Subcutaneous abdominal adipose tissue (tissue), 5 donors: ENCODE measurements at regions not wholly inside any gene's neighbourhood (a gene's known extent, or its start where the extent isn't known, plus 50 kb on each side); places are given as distances from the start of the nearest gene placed in this dataset.

Experiments used
- H3K27ac ChIP-seq: one replicate; pipeline ENCODE4 v1.7.0; 2013; ENCODE audit warnings: low read depth, mild to moderate bottlenecking, inconsistent platforms, low read length, moderate library complexity
- H3K27me3 ChIP-seq, 5 donors: one replicate each; pipeline ENCODE4 v1.7.0; 2013; ENCODE audit warnings: low read length in 5 of 5, inconsistent platforms in 1 of 5; ENCODE audit not compliant: control insufficient read depth in 5 of 5, insufficient read depth in 4 of 5
- H3K36me3 ChIP-seq, 5 donors: one replicate each; pipeline ENCODE4 v1.7.0; 2013; ENCODE audit warnings: low read length in 5 of 5; ENCODE audit not compliant: control insufficient read depth in 5 of 5, insufficient read depth in 5 of 5
- H3K4me1 ChIP-seq, 5 donors: one replicate each; pipeline ENCODE4 v1.7.0; 2013; ENCODE audit warnings: low read length in 5 of 5, mild to moderate bottlenecking in 3 of 5, moderate library complexity in 1 of 5; ENCODE audit not compliant: control insufficient read depth in 5 of 5, insufficient read depth in 5 of 5
- H3K4me3 ChIP-seq, 5 donors: one replicate each; pipeline ENCODE4 v1.7.0; 2013; ENCODE audit warnings: low read length in 5 of 5, low read depth in 1 of 5
- H3K9ac ChIP-seq, 5 donors: one replicate each; pipeline ENCODE4 v1.7.0; 2013; ENCODE audit warnings: low read length in 5 of 5, mild to moderate bottlenecking in 4 of 5, moderate library complexity in 3 of 5
- H3K9me3 ChIP-seq, 5 donors: one replicate each; pipeline ENCODE4 v1.7.0; 2013; ENCODE audit warnings: low read length in 5 of 5; ENCODE audit not compliant: control insufficient read depth in 5 of 5
- donor health status: healthy.
- donor health status: healthy.
- donor health status: healthy.
- donor health status: healthy.
- donor health status: healthy.

GRCh38 chr5:114038756-114039155, 323.1 kb upstream of the KCNN2 start:
- H3K36me3 ChIP-seq, result no peaks in the 10 kb centered on the region
- H3K27ac ChIP-seq, result no peak overlapping the region
- H3K27me3 ChIP-seq, result peaks cover 0 to 6% (median 0%) of the 10 kb centered on the region in 5 donors
- H3K9me3 ChIP-seq, result peaks cover 0 to 5% (median 0%) of the 10 kb centered on the region in 5 donors
- H3K4me3 ChIP-seq, result no peak overlapping the region
- H3K9ac ChIP-seq, result no peak overlapping the region
- H3K4me1 ChIP-seq, result no peaks in the 10 kb centered on the region

- Histone ChIP-seq H3K9me3 (no peaks in the 10 kb centered on the region), H3K27ac (no peak overlapping the region), H3K4me3 (no peak overlapping the region), H3K36me3 (no peaks in the 10 kb centered on the region), H3K27me3 (peaks cover 0 to 11% (median 8%) of the 10 kb centered on the region in 5 donors), H3K4me1 (peaks cover 0 to 5% (median 4%) of the 10 kb centered on the region in 5 donors), H3K9ac (no peak overlapping the region)
Measured at GRCh38 chr5:114050087-114050486, 311.8 kb upstream of the KCNN2 start.

GRCh38 chr5:114053372-114053771, 308.5 kb upstream of the KCNN2 start:
- Histone ChIP-seq H3K27ac (no peak overlapping the region), H3K27me3 (peaks cover 8 to 31% (median 27%) of the 10 kb centered on the region in 5 donors), H3K9me3 (no peaks in the 10 kb centered on the region), H3K4me3 (no peak overlapping the region), H3K36me3 (no peaks in the 10 kb centered on the region), H3K4me1 (peaks cover 0 to 18% (median 17%) of the 10 kb centered on the region in 5 donors), H3K9ac (no peak overlapping the region)

GRCh38 chr5:114054594-114054993, 307.3 kb upstream of the KCNN2 start:
- no peaks in the 10 kb centered on the region for H3K36me3 ChIP-seq
- peaks cover 8 to 33% (median 27%) of the 10 kb centered on the region in 5 donors for H3K27me3 ChIP-seq
- no peaks in the 10 kb centered on the region for H3K9me3 ChIP-seq
- H3K4me3 ChIP-seq, result peak overlapping the region in 1 of 5 donors; percentile 58
- no peak overlapping the region for H3K27ac ChIP-seq
- no peak overlapping the region for H3K9ac ChIP-seq
- H3K4me1 ChIP-seq, result peaks cover 0 to 18% (median 17%) of the 10 kb centered on the region in 5 donors

- Histone ChIP-seq H3K27ac (no peak overlapping the region), H3K4me3 (peak overlapping the region; percentile 55 to 65 (median 60)), H3K27me3 (peaks cover 8 to 37% (median 29%) of the 10 kb centered on the region in 5 donors), H3K9ac (no peak overlapping the region), H3K36me3 (no peaks in the 10 kb centered on the region), H3K9me3 (no peaks in the 10 kb centered on the region), H3K4me1 (peaks cover 0 to 18% (median 17%) of the 10 kb centered on the region in 5 donors)
Measured at GRCh38 chr5:114055318-114056184, 306.3 kb upstream of the KCNN2 start.

- H3K27me3 ChIP-seq, result peaks cover 8 to 37% (median 29%) of the 10 kb centered on the region in 5 donors
- H3K4me1 ChIP-seq, result peaks cover 0 to 18% (median 17%) of the 10 kb centered on the region in 5 donors
- no peaks in the 10 kb centered on the region for H3K9me3 ChIP-seq
- no peaks in the 10 kb centered on the region for H3K36me3 ChIP-seq
- H3K4me3 ChIP-seq, result peak overlapping the region in 4 of 5 donors; percentile 55 to 61 (median 59)
- no peak overlapping the region for H3K27ac ChIP-seq
- H3K9ac ChIP-seq, result no peak overlapping the region
Measured at GRCh38 chr5:114056185-114056538, 305.7 kb upstream of the KCNN2 start.

- Histone ChIP-seq H3K27ac (no peak overlapping the region), H3K36me3 (no peaks in the 10 kb centered on the region), H3K9ac (no peak overlapping the region), H3K27me3 (peaks cover 5 to 23% (median 16%) of the 10 kb centered on the region in 5 donors), H3K9me3 (no peaks in the 10 kb centered on the region), H3K4me1 (peaks cover 0 to 7% (median 5%) of the 10 kb centered on the region in 5 donors), H3K4me3 (no peak overlapping the region)
Measured at GRCh38 chr5:114060866-114061265, 301.0 kb upstream of the KCNN2 start.

GRCh38 chr5:114062932-114063867, 298.7 kb upstream of the KCNN2 start:
- Histone ChIP-seq H3K36me3 (no peaks in the 10 kb centered on the region), H3K27ac (no peak overlapping the region), H3K27me3 (peaks cover 0 to 8% (median 2%) of the 10 kb centered on the region in 5 donors), H3K9ac (no peak overlapping the region), H3K4me1 (no peaks in the 10 kb centered on the region), H3K9me3 (no peaks in the 10 kb centered on the region), H3K4me3 (no peak overlapping the region)

- Histone ChIP-seq H3K27ac (no peak overlapping the region), H3K9me3 (no peaks in the 10 kb centered on the region), H3K9ac (no peak overlapping the region), H3K4me3 (no peak overlapping the region), H3K36me3 (no peaks in the 10 kb centered on the region), H3K4me1 (no peaks in the 10 kb centered on the region), H3K27me3 (no peaks in the 10 kb centered on the region)
Measured at GRCh38 chr5:114065912-114066311, 296.0 kb upstream of the KCNN2 start.
